ENCODE measurements at regions not wholly inside any gene's neighbourhood (a gene's known extent, or its start where the extent isn't known, plus 50 kb on each side); places are given as distances from the start of the nearest gene placed in this dataset.

GRCh38 chr9:18253950-18254349 is 220.0 kb upstream of the ADAMTSL1 start:
- TF ChIP-seq CTCF (conservative IDR thresholded peaks at IDR 0.05; ENCODE audit: control insufficient read depth, insufficient read depth, low read depth, low read length) = no peak
- no peak for DNase-seq (ENCODE audit: low read depth)
- no peak overlapping the region for H3K4me3 ChIP-seq (ENCODE audit: control insufficient read depth, low read depth, low read length)

- H3K4me3 ChIP-seq (ENCODE audit: control insufficient read depth, low read depth, low read length) = no peak overlapping the region
- peak; percentile 89 for TF ChIP-seq CTCF (conservative IDR thresholded peaks at IDR 0.05; ENCODE audit: control insufficient read depth, insufficient read depth, low read depth, low read length)
- peak; percentile 88 for DNase-seq (ENCODE audit: low read depth)
Observed at GRCh38 chr9:18255158-18255629, 218.8 kb upstream of the ADAMTSL1 start.

- no peak for TF ChIP-seq CTCF (conservative IDR thresholded peaks at IDR 0.05; ENCODE audit: control insufficient read depth, insufficient read depth, low read depth, low read length)
- H3K4me3 ChIP-seq (ENCODE audit: control insufficient read depth, low read depth, low read length) = no peak overlapping the region
- DNase-seq (ENCODE audit: low read depth) = peak; percentile 17
Observed at GRCh38 chr9:18255747-18256146, 218.2 kb upstream of the ADAMTSL1 start.

- no peak overlapping the region for H3K4me3 ChIP-seq (ENCODE audit: control insufficient read depth, low read depth, low read length)
- DNase-seq (ENCODE audit: low read depth) = peak; percentile 58
- TF ChIP-seq CTCF (conservative IDR thresholded peaks at IDR 0.05; ENCODE audit: control insufficient read depth, insufficient read depth, low read depth, low read length) = no peak
Observed at GRCh38 chr9:18256568-18256967, 217.4 kb upstream of the ADAMTSL1 start.

- peak; percentile 15 for DNase-seq (ENCODE audit: low read depth)
- TF ChIP-seq CTCF (conservative IDR thresholded peaks at IDR 0.05; ENCODE audit: control insufficient read depth, insufficient read depth, low read depth, low read length) = no peak
- H3K4me3 ChIP-seq (ENCODE audit: control insufficient read depth, low read depth, low read length) = no peak overlapping the region
Observed at GRCh38 chr9:18260521-18260920, 213.4 kb upstream of the ADAMTSL1 start.

- TF ChIP-seq CTCF (conservative IDR thresholded peaks at IDR 0.05; ENCODE audit: control insufficient read depth, insufficient read depth, low read depth, low read length) = no peak
- H3K4me3 ChIP-seq (ENCODE audit: control insufficient read depth, low read depth, low read length) = no peak overlapping the region
- DNase-seq (ENCODE audit: low read depth) = no peak
Observed at GRCh38 chr9:18261181-18261580, 212.8 kb upstream of the ADAMTSL1 start.

- DNase-seq (ENCODE audit: low read depth) = no peak
- TF ChIP-seq CTCF (conservative IDR thresholded peaks at IDR 0.05; ENCODE audit: control insufficient read depth, insufficient read depth, low read depth, low read length) = no peak
- no peak overlapping the region for H3K4me3 ChIP-seq (ENCODE audit: control insufficient read depth, low read depth, low read length)
Observed at GRCh38 chr9:18263377-18263776, 210.6 kb upstream of the ADAMTSL1 start.
